PC-3 (cell line): ENCODE measurements at regions not wholly inside any gene's neighbourhood (a gene's known extent, or its start where the extent isn't known, plus 50 kb on each side); places are given as distances from the start of the nearest gene placed in this dataset.

Experiments used
- ATAC-seq: fragments of 200-7000 bp; cut with Tn5 transposase; 2 replicates; pipeline ENCODE4 v1.9.1; 2020; ENCODE audit warnings: mild to moderate bottlenecking, moderate library complexity
- BruUV-seq: library from RNA; stranded (reverse); fragments of 400-500 nt; replicated peaks from 2 replicates; lab custom pipeline; 2021; lab: Mats Ljungman, UMichigan
- CTCF ChIA-PET: fragments of 300-600 bp; sonication (Branson Sonifier 250); formaldehyde crosslinking; loops from one replicate; lab custom pipeline; 2022; ENCODE audit warnings: antibody characterized with exemption; lab: Charles Lee
- POLR2A ChIA-PET: fragments of 300-600 bp; sonication (Branson Sonifier 250); formaldehyde crosslinking; loops from one replicate; lab custom pipeline; 2022; ENCODE audit warnings: antibody characterized with exemption; ENCODE audit not compliant: unreplicated experiment; lab: Charles Lee
- DNase-seq: peaks from one replicate; pipeline ENCODE4 v3.0.0-alpha.2; 2015
- H2AFZ ChIP-seq: fragments of 300-600 bp; sonication (generic); 2 replicates; pipeline ENCODE4 v1.6.0; 2016; ENCODE audit warnings: antibody characterized with exemption, low read length
- H3F3A ChIP-seq: fragments of 300-600 bp; sonication (generic); one replicate; pipeline ENCODE4 v1.6.0; 2017; ENCODE audit warnings: antibody characterized with exemption, low read length, control low read depth, mild to moderate bottlenecking; ENCODE audit not compliant: unreplicated experiment
- H3K27ac ChIP-seq: fragments of 300-600 bp; sonication (generic); 2 replicates; pipeline ENCODE4 v1.5.1; 2016; ENCODE audit warnings: mild to moderate bottlenecking, low read length
- H3K27me3 ChIP-seq: fragments of 300-600 bp; sonication (generic); 2 replicates; pipeline ENCODE4 v1.6.1; 2016; ENCODE audit warnings: low read length, mixed read lengths
- H3K36me3 ChIP-seq: fragments of 300-600 bp; sonication (generic); 2 replicates; pipeline ENCODE4 v1.6.1; 2016; ENCODE audit warnings: low read depth, mixed run types, low read length, mixed read lengths
- H3K4me1 ChIP-seq: fragments of 300-600 bp; sonication (generic); 2 replicates; pipeline ENCODE4 v1.5.1; 2016; ENCODE audit warnings: low read length; ENCODE audit not compliant: insufficient read depth
- H3K4me2 ChIP-seq: fragments of 300-600 bp; sonication (generic); 2 replicates; pipeline ENCODE4 v1.6.0; 2016; ENCODE audit warnings: low read length
- H3K4me3 ChIP-seq: fragments of 300-600 bp; sonication (generic); 2 replicates; pipeline ENCODE4 v1.5.1; 2016; ENCODE audit warnings: mild to moderate bottlenecking, low read length, mixed read lengths
- H3K79me2 ChIP-seq: fragments of 300-600 bp; sonication (generic); 2 replicates; pipeline ENCODE4 v1.6.1; 2017; ENCODE audit warnings: low read length, mixed read lengths
- H3K9ac ChIP-seq: fragments of 300-600 bp; sonication (generic); 2 replicates; pipeline ENCODE4 v1.6.0; 2016; ENCODE audit warnings: mild to moderate bottlenecking, low read length
- H3K9me2 ChIP-seq: fragments of 300-600 bp; sonication (generic); replicated peaks from 2 replicates; pipeline ENCODE4 v1.6.1; 2016; ENCODE audit warnings: mixed run types, low read length, mixed read lengths
- H3K9me3 ChIP-seq: fragments of 300-600 bp; sonication (generic); 2 replicates; pipeline ENCODE4 v1.6.1; 2016; ENCODE audit warnings: low read length, mixed read lengths
- H4K20me1 ChIP-seq: fragments of 300-600 bp; sonication (generic); 2 replicates; pipeline ENCODE4 v1.6.1; 2016; ENCODE audit warnings: low read length, mixed read lengths
- CTCF ChIP-seq: fragments of 300-600 bp; sonication (generic); conservative IDR thresholded peaks from 2 replicates; pipeline ENCODE4 v1.5.1; 2017; ENCODE audit warnings: antibody characterized with exemption, low read depth, mild to moderate bottlenecking, low read length
- EZH2 ChIP-seq: fragments of 300-600 bp; sonication (generic); IDR thresholded peaks from one replicate; pipeline ENCODE4 v1.6.1; 2017; ENCODE audit warnings: antibody characterized with exemption, mild to moderate bottlenecking, low read length; ENCODE audit not compliant: unreplicated experiment
- EZH2phosphoT487 ChIP-seq: fragments of 300-600 bp; sonication (generic); IDR thresholded peaks from 2 replicates; pipeline ENCODE4 v1.6.1; 2018; ENCODE audit warnings: mild to moderate bottlenecking, antibody characterized with exemption, low read length, borderline replicate concordance
- intact Hi-C: fragments of 100-400 bp; cut with micrococcal nuclease; formaldehyde crosslinking; loops from 2 replicates; pipeline ENCODE4 v1.9.0; 2023

GRCh38 chr1:90526954-90527353 is 190.1 kb downstream of the BARHL2 start:
- TF ChIP-seq EZH2phosphoT487 = no peak
- TF ChIP-seq EZH2 = no peak
- no peak for TF ChIP-seq CTCF
- H3K9me3 ChIP-seq = no peaks in the 10 kb centered on the region
- H3F3A ChIP-seq = no peaks in the 10 kb centered on the region
- H3K4me2 ChIP-seq = no peak overlapping the region
- BruUV-seq = no TSS peak
- ChIA-PET POLR2A (no interaction called here), CTCF (no interaction called here)
- H3K4me1 ChIP-seq = no peaks in the 10 kb centered on the region
- H3K79me2 ChIP-seq = no peaks in the 10 kb centered on the region
- H3K27me3 ChIP-seq = peaks cover 33% of the 10 kb centered on the region; the same call in 1 of the 2 replicates
- no peaks in the 10 kb centered on the region for H3K9me2 ChIP-seq
- H3K36me3 ChIP-seq = no peaks in the 10 kb centered on the region
- no peak overlapping the region for H3K27ac ChIP-seq
- ATAC-seq = no peak
- H3K4me3 ChIP-seq = no peak overlapping the region
- no peak overlapping the region for H3K9ac ChIP-seq
- no peaks in the 10 kb centered on the region for H4K20me1 ChIP-seq
- no peak overlapping the region for H2AFZ ChIP-seq
- intact Hi-C loops = no loop called here
- DNase-seq = no peak

- Histone ChIP-seq H2AFZ (no peak overlapping the region), H3K4me2 (no peak overlapping the region), H3K27me3 (0 out of 2 replicates have a peak, but pooled peaks cover 4% of the 10 kb centered on the region), H3F3A (no peaks in the 10 kb centered on the region), H3K9me3 (no peaks in the 10 kb centered on the region), H3K9me2 (no peaks in the 10 kb centered on the region), H4K20me1 (no peaks in the 10 kb centered on the region), H3K79me2 (no peaks in the 10 kb centered on the region), H3K4me3 (no peak overlapping the region), H3K4me1 (no peaks in the 10 kb centered on the region), H3K36me3 (no peaks in the 10 kb centered on the region), H3K27ac (no peak overlapping the region), H3K9ac (no peak overlapping the region)
- DNase-seq (no peak), ATAC-seq (no peak)
- ChIA-PET CTCF (no interaction called here), POLR2A (no interaction called here)
- intact Hi-C loops = no loop called here
- TF ChIP-seq CTCF = no peak
- no peak for TF ChIP-seq EZH2phosphoT487
- TF ChIP-seq EZH2 = no peak
- no TSS peak for BruUV-seq
These were observed 194.7 kb downstream of the BARHL2 start for GRCh38 chr1:90522432-90522831.

GRCh38 chr1:90513956-90514355 is 203.1 kb downstream of the BARHL2 start:
- no peaks in the 10 kb centered on the region for H3K9me2 ChIP-seq
- H3K27me3 ChIP-seq = peaks cover 45% of the 10 kb centered on the region
- POLR2A ChIA-PET = no interaction called here
- ATAC-seq (no peak), DNase-seq (no peak)
- no peak overlapping the region for H3K4me2 ChIP-seq
- H3K9ac ChIP-seq = no peak overlapping the region
- CTCF ChIA-PET = no interaction called here
- H3K36me3 ChIP-seq = no peaks in the 10 kb centered on the region
- H2AFZ ChIP-seq = no peak overlapping the region
- BruUV-seq = no TSS peak
- H3K9me3 ChIP-seq = no peaks in the 10 kb centered on the region
- intact Hi-C loops = no loop called here
- H3K4me3 ChIP-seq = no peak overlapping the region
- no peaks in the 10 kb centered on the region for H3K79me2 ChIP-seq
- no peaks in the 10 kb centered on the region for H4K20me1 ChIP-seq
- TF ChIP-seq EZH2phosphoT487 (no peak), EZH2 (no peak), CTCF (no peak)
- no peaks in the 10 kb centered on the region for H3K4me1 ChIP-seq
- no peaks in the 10 kb centered on the region for H3F3A ChIP-seq
- no peak overlapping the region for H3K27ac ChIP-seq
